GM21515 (cell line): ENCODE measurements at regions not wholly inside any gene's neighbourhood (a gene's known extent, or its start where the extent isn't known, plus 50 kb on each side); places are given as distances from the start of the nearest gene placed in this dataset.

Experiments
- ATAC-seq: cut with Tn5 transposase; IDR thresholded peaks from one replicate; pipeline ENCODE4 v1.9.1; 2021; ENCODE audit not compliant: unreplicated experiment

DNA sequence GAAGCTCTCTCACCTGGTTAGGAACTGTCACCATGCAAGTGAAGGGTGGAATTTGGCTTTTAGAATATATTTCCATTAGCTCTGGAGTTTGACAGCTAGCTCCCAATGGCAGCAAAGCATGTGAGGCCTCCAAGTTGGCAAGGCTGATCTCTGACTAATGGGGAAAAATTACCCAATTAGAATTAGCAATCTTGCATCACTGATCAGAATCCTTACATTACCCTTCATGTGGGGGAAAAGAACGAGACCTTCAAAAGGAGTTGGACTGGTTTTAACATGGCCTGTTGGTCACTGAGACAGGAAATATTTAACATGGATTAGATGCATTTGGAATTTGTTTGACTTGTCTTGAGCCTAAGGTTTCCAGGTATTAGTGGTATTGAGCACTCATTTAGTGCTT is 192.3 kb upstream of the GDNF start:
- ATAC-seq: no peak

DNA sequence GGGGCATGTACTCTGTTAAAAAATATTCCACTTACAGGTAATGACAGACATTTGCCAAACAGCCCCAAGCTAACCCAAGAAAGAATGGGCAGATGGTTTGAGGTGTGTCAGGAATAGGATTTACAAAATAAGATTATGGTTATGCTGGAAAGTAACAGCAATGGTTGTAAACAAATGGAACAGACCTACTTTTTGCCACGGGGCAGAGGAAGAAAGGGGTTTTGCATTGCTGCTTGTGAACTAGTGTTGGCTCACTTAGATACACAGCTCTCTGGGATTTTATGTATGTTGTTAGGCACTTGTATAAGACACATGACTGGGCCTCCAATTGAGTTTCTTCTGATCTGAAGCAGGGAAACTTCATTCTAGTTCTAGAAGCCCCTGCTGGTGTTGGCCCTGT is 191.5 kb upstream of the GDNF start:
- no peak for ATAC-seq

DNA sequence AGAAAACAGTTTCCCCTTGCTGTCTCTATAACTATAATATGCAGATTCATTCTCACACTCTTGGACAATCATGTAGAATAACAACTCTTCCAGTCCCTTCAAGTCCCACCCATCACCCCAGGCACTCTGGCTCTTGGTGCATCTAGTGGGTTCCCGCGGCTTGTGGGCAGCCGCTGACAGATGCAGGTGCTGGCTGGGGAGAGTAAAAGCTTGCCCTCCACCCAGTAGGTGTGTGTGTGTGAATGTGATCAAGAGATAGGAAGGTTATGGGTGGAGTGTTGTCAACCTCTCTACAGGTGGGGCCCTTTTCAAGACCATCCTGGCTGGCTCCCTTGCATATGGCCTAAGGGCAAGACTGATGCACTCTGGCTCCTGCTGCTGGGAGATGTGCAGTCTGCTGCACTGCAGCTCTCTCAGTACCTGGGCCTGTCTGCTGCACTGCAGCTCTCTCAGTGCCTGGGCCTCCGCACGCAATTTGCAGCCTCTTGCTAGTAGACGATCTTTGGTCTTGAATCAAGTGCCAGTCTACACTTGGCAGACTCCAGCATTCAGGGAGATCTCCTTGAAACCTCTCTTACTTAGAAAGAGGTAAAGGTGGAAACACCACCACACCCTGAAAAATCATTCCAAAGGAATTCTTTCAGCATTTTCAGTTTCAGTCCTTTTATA is 189.7 kb upstream of the GDNF start:
- no peak for ATAC-seq

DNA sequence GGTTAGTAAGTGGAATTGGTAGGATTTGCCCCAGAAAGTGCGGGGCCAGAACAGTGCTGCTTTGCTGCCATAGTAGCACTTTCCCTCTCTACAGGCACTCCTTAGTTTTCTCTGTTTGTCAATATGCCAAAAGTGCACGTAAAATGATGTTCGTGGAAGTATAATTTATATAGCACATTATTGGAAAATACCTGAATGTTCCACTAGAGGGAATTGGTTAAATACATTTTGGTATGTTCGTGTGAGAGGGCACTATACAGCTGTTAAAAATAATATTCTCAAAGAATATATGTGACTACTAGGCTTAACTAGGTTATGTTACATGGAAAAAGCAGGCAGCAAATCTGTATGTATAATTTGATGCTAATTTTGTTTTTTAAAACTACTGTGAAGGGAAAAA is 184.0 kb upstream of the GDNF start:
- no peak for ATAC-seq

DNA sequence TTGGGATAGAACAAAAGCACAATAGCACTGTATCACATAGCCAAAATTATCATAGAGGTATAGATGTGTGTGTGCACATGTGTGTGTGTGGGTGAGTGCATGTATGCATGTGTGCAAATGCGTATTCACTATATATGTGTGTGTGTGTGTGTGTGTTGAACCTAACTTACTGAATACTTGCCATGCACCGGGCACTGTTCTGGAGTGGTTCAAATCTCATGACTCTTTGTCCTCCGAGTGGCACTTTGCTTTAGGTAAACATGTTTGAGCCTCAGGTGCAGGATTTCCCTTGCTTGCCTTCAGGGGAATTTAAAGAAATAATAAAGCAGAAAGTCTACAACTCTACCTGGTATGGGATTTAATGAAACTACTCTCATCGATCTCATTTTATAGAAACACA is 183.5 kb upstream of the GDNF start:
- ATAC-seq: no peak

DNA sequence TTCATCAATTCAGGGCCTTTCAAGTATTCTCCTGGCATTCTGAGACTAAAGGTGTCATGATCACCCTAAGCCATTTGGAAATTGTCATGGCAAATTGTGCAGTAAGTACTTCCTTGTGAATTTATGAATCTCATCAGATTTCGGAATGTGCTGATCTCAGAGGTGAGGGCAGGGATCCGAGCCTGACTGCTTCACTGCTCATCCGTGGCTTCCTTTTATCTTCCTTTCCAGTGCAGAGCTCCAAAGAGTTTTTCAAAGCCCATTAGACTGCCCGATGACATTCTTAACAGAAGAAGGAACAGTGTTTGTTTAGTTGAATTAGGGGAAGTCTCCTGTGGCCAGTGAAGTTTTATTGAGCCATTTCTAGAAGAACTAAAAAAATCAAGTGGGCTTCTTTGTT is 182.8 kb upstream of the GDNF start:
- ATAC-seq: no peak

DNA sequence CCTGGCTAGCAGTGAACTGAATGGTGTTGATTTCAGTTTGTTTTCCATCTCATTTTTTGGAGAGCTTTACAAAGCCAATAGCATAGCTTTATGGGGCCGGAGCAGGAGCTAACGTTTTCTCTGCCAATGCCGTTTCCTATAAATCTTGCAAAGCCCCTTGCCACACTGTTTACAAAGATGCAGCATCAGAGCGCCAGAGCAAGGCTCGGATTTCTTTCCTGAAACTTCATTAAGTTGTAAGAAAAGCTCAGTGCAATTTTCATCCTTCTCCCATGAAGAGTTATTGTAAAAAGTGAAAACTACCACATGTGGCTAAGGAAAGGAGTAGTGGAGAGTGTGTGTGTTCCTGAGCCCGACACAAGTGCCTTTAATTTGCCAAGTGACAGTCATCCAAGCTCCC is 178.2 kb upstream of the GDNF start:
- no peak for ATAC-seq

DNA sequence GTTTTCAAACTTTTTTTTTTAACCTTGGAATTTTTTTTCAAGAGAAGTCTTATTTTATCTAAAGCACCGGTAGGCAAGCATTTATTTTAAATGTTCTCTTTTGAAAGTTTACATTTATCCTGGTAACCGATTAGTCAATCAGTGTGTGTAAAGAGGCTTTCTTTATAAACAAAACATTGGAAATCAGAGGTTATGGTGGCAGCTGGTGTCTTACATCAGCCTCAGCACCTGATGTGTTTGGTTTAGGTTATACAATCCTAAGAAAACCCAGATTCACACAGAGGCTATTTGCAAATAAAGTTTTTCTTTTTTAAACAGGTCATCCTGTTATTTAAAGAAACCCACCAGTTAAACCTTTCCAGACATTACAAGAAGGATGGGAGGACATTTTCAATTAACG is 173.3 kb upstream of the GDNF start:
- ATAC-seq: no peak

DNA sequence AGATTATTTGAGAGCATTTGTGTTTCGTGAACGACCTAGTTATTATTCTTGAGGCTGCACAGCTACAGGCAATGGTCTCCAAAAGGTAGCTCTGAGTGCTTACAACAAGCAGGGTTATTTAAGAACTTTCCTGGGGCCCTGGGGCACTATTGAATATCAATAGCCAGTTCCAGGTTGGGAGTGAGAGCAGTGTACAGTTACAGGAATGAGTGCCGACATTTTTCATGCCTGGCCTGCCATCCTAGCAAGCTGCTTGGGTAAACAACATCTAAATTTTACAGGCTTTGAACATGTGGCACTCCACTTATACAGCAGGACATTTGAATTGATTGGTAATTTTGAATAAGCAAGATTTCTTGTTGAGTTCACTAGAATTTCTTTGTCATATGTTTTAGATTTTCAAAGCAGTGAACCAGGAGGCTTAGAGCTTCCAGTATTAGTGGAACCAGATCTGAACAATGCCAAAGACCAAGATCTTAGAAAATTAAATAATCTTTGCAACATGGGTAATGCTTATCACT is 171.9 kb upstream of the GDNF start:
- no peak for ATAC-seq

DNA sequence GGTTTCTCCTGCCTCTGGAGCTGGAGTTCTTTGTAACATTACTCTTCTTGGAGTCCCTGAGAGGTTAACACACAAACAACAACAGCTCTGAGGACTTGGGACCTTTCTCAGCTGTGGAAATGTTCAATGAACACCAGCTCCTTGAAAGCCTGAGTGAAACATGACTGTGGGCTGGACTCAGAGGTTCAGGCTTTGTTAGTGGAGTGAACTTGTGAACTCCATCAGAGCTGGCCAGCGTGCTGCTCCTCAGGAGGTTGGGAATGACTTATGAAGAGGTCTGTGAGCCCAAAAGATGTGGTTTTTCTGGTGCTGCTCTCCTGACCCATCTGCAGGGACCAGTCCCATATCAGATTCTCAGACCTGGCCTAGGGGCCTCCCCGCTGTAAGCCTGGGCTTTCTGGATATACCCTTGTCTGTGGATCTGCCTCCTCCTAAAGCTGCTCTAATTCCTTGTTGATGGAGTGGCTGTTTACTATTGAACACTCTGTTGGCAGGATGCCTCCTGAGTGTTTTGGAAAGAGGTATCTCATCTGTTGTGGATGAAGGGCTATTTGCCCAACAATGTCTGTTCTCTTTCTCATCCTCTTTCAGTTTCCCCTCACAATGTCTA is 170.0 kb upstream of the GDNF start:
- no peak for ATAC-seq

DNA sequence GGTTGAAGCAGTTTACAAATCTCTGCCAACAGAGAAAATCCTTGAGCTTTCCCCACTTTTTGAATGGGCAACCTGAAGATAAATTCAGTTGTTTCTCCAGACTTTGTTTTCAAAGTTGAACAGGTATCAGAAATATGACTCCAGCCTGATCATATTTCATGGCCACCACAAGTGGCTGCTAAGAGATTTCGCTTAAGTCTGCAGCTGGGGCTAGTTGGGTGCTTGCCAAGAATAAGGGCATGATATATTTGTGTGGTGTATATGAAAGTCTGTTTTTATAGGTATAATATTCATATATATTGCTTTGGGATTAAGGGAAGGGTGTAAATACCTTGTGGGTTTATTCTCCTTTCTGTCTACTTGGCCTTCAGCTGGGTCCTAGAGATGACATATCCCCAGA is 168.4 kb upstream of the GDNF start:
- ATAC-seq: no peak

DNA sequence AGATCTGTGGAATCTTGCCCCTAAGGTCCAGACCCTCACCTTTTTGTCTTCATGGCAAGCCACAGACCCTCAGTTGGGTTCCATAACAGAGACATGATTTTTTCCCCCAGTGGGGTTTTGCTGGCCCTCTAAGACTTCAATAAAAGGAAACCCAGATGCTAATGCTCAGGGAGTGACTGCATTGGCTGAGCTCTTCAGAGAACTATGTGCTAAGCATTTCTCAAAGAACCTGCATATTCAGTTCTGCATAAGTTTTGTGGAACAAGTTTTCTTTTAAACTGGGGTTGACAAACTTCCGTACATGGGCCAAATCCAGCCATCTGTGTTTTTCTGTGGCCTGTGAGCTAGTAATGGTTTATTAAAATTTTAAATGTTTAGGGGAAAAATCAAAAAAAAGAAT is 159.8 kb upstream of the GDNF start:
- ATAC-seq: no peak

DNA sequence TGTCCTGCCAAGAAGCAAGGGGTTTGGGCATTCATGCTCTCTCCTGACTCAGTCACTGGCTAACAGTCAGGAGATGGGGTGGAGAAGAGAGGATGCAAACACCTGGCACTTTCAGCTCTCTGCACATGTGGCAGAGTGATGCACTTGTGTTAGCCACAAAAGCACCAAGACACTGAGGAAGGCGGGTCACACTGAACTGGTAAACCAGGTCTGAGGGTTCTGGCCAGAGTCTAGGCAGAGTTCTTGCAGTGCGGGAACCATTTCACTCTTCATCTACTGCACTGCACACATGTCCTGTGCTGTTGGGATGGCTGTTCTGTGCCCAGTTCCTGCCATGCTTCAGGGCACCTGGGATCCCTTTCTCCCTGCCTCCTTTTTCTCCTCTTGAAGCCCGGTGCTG is 157.1 kb upstream of the GDNF start:
- no peak for ATAC-seq

DNA sequence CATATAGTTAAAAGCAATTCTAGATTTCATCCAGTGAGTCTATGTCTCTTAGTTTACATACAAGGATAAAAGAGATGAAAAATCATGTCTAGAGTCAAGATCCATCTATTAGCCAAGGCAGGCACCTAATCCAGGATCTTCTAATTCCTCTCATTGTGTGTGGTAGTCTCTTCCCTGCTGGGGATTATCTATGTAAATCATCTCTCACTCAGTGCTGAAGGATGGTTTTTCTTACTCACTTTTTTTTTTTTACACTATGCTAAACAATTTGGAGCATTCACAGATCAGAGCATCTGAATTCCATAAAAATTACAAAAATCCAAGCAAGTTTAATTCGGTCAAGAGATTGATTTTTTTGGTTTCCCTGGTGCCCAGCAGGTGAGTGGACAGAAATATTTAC is 154.9 kb upstream of the GDNF start:
- ATAC-seq: no peak

DNA sequence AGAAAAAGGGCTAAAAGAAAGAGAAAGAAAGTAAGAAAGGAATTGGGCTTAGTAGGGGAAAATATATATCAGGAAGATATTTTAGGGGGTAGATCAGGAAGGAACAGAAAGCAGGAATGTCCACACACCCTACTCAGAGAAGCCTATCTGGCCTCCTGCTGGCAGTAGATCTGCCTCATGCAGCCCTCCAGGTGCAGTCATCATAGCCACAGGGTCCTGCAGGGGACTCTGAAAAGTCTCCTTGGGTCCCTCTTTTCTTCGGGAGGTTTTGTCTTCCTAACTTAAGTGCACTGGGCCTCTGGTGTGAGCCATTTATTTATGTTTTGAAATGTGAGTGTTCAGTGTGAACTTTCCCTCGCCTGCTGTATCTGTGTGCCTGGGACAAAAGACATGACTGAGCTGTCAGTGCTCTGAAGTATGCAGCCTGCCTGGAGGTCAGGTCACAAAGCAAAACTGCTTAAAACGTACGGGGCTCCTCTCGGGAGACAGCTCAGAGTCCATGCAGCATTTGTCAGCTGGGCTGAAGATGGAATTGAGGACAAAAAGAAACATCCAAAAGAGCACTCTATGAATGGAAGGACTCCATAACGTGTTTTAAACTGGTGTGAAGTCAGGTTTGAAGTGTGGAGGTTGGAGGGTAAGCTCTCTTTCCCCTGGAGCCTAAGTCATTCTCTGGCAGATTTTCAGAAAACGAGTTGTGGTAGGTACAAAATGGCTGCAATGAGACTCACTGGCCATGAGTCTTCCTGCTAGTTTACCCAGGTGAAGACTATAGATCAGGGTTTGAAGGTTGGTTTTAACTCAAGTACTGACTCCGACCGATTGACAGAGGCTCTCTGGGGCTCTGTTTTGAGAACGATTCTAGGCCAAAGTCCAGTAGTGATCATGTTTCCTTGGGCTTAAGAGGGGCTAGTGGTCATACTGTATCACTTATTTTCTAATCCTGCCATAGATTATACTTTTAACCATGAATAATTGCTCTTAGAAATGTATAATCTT is 151.8 kb upstream of the GDNF start:
- ATAC-seq: no peak

DNA sequence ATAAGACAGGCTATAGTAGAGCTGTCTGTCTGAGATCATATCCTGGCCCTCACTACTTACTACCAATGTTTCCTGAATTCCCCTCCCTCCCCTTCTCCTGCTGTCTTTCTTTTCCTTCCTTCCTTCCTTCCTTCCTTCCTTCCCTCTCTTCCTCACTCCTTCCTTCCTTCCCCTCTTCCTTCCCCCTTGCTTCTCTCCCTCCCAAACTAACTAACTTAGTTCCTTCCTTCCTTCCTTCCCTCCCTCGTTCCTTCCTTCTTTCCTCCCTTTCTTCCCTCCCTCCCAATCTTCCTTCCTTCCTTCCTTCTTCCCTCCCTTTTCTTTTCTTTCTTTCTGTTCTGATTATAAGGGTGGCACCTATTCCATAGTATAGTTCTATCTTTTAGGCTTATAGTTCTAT is 150.0 kb upstream of the GDNF start:
- no peak for ATAC-seq

DNA sequence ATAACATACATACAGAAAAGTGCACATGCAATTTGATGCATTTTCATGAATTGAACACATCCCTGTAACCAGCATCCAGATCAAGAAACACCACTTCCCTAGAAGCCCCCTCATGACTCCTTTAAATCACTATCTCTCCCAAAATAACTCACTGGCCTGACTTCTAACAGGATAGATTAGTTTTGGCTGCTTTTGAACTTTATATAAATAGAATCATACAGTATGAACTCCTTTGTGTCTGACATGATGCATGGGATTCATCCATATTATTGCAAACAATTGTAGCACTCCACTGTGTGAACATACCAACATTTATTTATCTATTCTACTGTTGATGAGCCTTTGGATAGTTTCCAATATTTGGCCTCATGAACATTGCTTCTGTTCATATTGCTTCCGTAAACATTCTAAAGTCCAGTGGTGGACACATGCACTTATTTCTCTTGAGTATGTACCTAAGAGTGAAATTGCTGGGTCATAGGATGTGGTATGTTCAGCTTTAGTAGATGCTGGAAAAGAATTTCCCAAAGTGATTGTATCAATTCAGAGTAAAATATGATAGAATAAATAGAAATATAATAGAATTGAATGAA is 148.7 kb upstream of the GDNF start:
- no peak for ATAC-seq

DNA sequence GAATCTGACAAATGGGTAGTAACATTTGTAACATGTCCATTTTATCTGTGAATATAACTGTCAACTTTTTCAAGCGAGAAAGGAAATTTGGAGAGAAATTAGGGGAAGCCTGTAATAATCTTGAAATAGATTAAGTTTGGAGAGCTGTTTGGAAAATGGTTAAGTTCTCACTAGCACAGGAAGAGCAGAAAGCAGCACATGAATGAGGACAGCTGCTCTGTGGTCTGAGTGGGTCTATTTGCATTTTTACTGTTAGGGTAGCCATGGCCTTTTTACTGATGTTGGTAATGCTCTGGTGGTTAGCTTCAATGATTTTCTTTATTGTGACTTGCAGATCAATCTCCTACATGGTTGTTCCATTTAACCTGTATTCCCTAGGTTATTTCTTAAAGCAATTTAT is 144.5 kb upstream of the GDNF start:
- no peak for ATAC-seq

DNA sequence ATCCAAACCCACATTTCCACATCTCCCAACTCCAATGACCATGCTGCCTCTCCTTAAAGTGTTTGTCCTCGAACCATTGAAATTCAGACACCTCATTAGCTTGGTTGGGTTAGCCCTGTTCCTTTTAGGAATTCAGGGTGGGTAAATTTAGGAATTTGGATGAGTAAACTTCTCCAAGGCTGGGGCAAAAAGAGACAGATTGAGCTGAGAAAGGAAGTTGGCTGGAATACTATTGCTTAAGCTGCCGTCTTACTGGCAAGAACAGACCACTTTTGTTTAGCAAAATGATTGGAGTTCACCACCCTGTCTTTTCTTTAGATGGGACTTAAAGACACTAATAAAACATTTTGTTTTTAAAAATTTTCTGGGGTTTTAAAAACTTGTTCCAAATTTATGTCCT is 143.6 kb upstream of the GDNF start:
- ATAC-seq: no peak

DNA sequence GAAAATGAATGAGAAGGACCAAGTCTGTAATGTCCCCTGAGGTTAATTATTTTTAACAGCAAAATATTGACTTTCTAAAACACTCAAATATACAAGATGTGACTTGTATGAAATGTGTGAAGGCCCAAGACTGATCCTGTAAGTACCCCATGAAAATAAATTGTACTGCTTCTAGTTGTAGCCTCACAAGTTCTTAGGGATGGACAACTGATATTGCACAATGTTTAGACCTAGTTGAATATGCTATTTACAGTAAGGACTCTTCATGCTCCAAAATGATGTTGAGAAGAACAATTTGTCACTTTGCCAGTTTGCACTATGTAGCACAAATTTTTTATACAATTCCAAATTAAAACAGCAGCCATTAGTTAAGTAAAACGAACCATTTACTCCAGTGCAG is 139.7 kb upstream of the GDNF start:
- no peak for ATAC-seq

DNA sequence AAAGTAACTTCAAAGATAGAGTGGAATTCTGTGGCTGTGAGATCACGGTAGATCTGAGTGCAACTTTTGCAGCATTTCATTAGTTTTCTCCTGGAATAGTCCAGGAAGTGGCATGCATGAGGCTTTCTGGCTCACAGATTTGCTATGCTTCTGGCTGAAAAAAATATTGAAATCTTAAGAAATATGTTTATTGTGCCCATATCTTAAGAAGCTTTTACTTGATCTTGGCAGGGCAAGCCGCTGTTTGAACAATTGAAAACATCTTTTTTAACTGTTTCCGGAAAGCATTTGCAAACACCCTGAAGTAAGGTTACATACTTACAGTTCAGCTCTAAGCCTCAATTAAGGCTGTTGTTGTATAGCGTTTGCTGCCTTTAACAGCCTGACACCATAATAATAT is 135.7 kb upstream of the GDNF start:
- no peak for ATAC-seq
